ENCODE measurements at regions not wholly inside any gene's neighbourhood (a gene's known extent, or its start where the extent isn't known, plus 50 kb on each side); places are given as distances from the start of the nearest gene placed in this dataset.

DNA sequence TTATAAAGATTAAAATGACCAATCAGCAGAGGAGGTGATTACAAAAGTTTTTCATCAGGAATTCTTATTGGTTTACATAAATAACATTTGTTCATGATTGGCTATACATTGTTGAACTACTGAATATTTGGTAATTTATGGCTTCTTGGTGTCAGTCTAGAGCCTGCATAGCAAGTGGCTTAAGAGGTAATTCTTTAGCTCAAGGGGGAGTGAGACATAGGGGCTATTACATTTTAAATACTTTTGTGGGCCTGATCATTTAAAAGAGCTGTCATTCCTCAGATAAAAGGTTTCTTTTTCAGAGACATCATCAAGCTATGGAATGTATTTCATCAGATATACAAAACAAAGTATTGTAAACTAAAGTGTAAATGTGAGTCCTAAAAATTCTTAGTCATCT is 373.8 kb downstream of the EPHA4 start:
- Histone ChIP-seq H3K36me3 (no peaks in the 10 kb centered on the region), H3K9me3 (replicated peaks) (peaks cover 6% of the 10 kb centered on the region), H3K4me1 (no peaks in the 10 kb centered on the region), H3K27ac (replicated peaks) (no peak overlapping the region), H3K27me3 (ENCODE audit: low read depth) (no peaks in the 10 kb centered on the region), H3K4me3 (no peak overlapping the region)
- intact Hi-C loops (cut with micrococcal nuclease) = no loop called here
- DNase-seq = no peak
- TF ChIP-seq CTCF (IDR thresholded peaks at IDR 0.05; ENCODE audit: borderline replicate concordance) = no peak

GRCh38 chr2:221200184-221200839 is 371.8 kb downstream of the EPHA4 start:
- TF ChIP-seq CTCF (IDR thresholded peaks at IDR 0.05; ENCODE audit: borderline replicate concordance) = no peak
- no peaks in the 10 kb centered on the region for H3K27me3 ChIP-seq (ENCODE audit: low read depth)
- no peak overlapping the region for H3K27ac ChIP-seq (replicated peaks)
- DNase-seq = no peak
- H3K4me1 ChIP-seq = no peaks in the 10 kb centered on the region
- H3K36me3 ChIP-seq = no peaks in the 10 kb centered on the region
- H3K9me3 ChIP-seq (replicated peaks) = no peaks in the 10 kb centered on the region
- intact Hi-C loops (cut with micrococcal nuclease) = no loop called here
- H3K4me3 ChIP-seq = no peak overlapping the region

GRCh38 chr2:221202431-221202830 is 369.7 kb downstream of the EPHA4 start:
- intact Hi-C loops (cut with micrococcal nuclease) = no loop called here
- Histone ChIP-seq H3K27me3 (ENCODE audit: low read depth) (no peaks in the 10 kb centered on the region), H3K27ac (replicated peaks) (no peak overlapping the region), H3K9me3 (replicated peaks) (no peaks in the 10 kb centered on the region), H3K36me3 (no peaks in the 10 kb centered on the region), H3K4me1 (no peaks in the 10 kb centered on the region), H3K4me3 (no peak overlapping the region)
- DNase-seq = no peak
- TF ChIP-seq CTCF (IDR thresholded peaks at IDR 0.05; ENCODE audit: borderline replicate concordance) = no peak

GRCh38 chr2:221203125-221203524 is 369.0 kb downstream of the EPHA4 start:
- H3K4me3 ChIP-seq = no peak overlapping the region
- no peak for DNase-seq
- no peaks in the 10 kb centered on the region for H3K9me3 ChIP-seq (replicated peaks)
- no peaks in the 10 kb centered on the region for H3K27me3 ChIP-seq (ENCODE audit: low read depth)
- H3K27ac ChIP-seq (replicated peaks) = no peak overlapping the region
- no peak for TF ChIP-seq CTCF (IDR thresholded peaks at IDR 0.05; ENCODE audit: borderline replicate concordance)
- intact Hi-C loops (cut with micrococcal nuclease) = no loop called here
- H3K36me3 ChIP-seq = no peaks in the 10 kb centered on the region
- no peaks in the 10 kb centered on the region for H3K4me1 ChIP-seq

DNA sequence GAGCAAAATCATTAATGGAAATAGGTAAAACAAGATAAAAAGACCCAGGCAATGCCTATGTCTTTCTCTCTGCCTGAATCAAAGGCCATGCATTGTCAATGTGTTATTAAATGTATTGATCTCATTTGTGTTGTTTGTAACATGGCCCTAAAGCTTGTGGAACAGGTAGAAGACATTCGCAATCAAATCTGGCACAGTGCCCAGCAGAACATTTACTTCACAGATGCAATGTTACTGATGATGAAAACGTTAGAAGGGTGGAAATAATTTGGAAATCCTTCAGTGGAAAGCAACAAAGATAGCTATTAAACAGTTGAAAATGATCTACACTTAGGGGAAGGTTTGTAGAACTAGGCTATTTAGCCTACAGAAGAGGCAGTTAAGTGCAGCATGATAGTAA is 368.2 kb downstream of the EPHA4 start:
- intact Hi-C loops (cut with micrococcal nuclease) = no loop called here
- Histone ChIP-seq H3K9me3 (replicated peaks) (no peaks in the 10 kb centered on the region), H3K4me1 (no peaks in the 10 kb centered on the region), H3K27me3 (ENCODE audit: low read depth) (no peaks in the 10 kb centered on the region), H3K27ac (replicated peaks) (no peak overlapping the region), H3K4me3 (no peak overlapping the region), H3K36me3 (no peaks in the 10 kb centered on the region)
- DNase-seq = no peak
- TF ChIP-seq CTCF (IDR thresholded peaks at IDR 0.05; ENCODE audit: borderline replicate concordance) = no peak
